Activated CD8-positive, alpha-beta memory T cell treated with anti-CD3 and anti-CD28 coated beads for 4 hours (primary cell): ENCODE measurements at regions not wholly inside any gene's neighbourhood (a gene's known extent, or its start where the extent isn't known, plus 50 kb on each side); places are given as distances from the start of the nearest gene placed in this dataset.

Experiments used
- DNase-seq, 2 donors: peaks; one replicate each; pipeline ENCODE4 v3.0.0-alpha.2; 2020; ENCODE audit warnings: low read depth in 2 of 2

DNA sequence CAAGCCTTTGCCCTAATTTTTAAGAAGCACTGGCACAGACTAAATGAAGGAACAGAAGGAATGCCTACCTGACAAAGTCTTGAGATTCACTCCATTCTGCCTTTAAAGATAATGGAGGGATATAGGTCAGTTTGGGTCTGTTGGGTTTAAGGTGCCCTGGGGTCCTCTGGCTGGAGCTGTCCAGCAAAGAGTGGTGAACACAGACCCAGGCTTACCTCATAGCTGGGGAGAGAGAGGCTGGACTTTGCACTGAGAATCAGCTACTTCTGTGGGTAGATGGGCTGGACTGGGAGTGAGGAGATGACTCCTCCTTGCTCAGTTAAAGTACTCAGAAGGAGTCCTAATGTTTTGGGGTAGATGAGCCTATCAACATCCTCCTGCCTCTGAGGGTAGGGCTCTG, 64.4 kb upstream of the CXCR4 start:
- DNase-seq: no peak

- DNase-seq: no peak
These were observed 61.6 kb upstream of the CXCR4 start for GRCh38 chr2:136179602-136179975.

DNA sequence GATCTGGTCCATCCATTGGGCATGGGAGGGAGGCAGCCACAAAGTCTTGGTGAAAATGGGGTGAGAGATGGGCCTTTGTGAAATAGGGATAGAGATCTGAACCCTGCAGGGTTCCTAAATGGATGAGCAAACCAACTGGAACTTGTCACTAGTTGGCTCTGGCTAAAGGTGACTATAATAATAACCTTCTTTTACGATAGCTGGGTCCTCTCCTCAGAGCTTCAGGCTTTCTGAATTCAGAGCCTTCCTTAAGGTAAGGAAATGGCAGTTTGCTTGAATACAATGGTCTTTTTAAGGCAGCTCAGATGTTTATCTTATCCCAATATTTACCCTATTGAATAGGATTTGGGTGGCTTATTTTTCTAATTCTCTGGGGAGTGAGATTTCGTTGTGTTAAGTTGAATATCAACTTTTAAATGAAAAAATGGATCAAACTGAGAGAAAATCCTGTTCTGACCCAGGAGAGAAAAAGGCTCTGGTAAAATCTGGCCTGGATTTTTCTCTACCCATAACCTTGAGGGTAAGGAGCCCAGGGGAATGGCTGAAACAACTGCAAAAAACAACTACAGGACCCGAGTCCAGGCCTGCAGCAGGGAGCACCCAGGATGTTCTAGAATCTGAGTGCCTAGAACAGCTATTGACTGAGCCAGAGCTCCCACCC, 61.1 kb upstream of the CXCR4 start:
- DNase-seq: no peak

- no peak for DNase-seq
These were observed 57.9 kb upstream of the CXCR4 start for GRCh38 chr2:136175868-136176267.

DNA sequence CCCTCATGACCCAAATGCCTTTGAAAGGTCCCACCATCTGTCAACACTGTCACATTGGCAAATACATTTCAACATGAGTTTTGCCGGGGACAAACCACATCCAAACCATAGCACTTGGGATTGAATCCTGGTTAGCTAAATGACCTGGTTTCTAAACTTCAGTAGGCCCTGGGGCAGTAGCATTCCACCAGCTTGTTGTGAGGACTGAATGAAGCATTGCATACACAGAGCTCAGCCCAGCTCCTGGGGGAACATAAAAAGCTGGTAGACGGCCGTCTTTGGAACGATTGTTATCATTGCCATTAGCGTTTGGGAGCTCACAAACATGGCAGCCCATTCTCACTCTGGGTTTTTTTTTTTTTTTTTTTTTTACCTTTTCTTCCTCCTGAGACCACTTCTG, 57.5 kb upstream of the CXCR4 start:
- no peak for DNase-seq

- no peak for DNase-seq
These were observed 55.2 kb upstream of the CXCR4 start for GRCh38 chr2:136173126-136173525.

- DNase-seq: no peak
These were observed 53.3 kb upstream of the CXCR4 start for GRCh38 chr2:136171223-136171622.

GRCh38 chr2:136168720-136169119, 50.8 kb upstream of the CXCR4 start:
- DNase-seq: no peak

DNA sequence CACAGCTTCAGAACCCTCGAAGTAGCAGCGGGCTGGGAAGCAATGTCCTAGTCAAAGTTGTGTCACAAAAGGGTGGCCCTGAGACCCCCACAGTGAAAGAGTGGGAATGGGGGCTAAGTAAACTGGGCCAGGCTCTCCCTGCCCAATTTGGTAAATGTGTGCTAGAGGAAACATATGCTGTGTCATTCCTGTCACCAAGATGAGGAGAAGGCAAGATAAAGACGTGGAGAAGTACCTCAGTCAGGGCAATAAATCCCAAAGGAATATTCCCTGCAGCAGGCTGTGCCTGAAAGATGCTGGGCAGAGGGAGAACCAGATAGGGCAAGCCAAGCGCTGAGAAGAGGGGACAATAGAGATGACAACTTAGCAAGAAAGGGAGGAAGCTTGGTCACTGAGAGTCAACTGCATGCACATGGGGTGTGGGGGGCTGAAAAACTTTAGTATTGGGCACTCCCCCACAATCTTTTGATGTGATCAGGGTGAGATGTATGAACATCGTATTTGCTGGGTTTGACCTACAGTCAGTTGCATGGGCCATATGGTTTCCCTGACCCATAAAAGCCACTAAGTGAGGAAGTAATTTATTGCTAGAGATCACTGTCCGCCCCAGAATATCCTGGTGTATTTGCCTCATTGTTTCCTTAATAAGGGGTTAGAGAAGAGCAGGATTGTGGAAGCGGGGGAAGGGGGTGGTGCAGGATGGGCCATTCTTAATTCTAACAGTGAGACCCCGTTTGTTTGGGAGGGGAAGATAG, 49.9 kb upstream of the CXCR4 start:
- no peak for DNase-seq
